Fibroblast of lung (primary cell): ENCODE measurements at regions not wholly inside any gene's neighbourhood (a gene's known extent, or its start where the extent isn't known, plus 50 kb on each side); places are given as distances from the start of the nearest gene placed in this dataset.

Experiments used
- CTCF ChIP-seq, 2 donors: IDR thresholded peaks in 1 of 2; conservative IDR thresholded peaks in 1 of 2; 1 replicate in 1 of 2; 2 replicates in 1 of 2; pipeline ENCODE4 v1.5.1; 2011 to 2012; ENCODE audit warnings: low read length in 2 of 2, control low read depth in 1 of 2, inconsistent platforms in 1 of 2, low read depth in 1 of 2, mild to moderate bottlenecking in 1 of 2
- EZH2 ChIP-seq: IDR thresholded peaks from 2 replicates; pipeline ENCODE4 v1.5.1; 2012; ENCODE audit warnings: low read length, control low read depth, mild to moderate bottlenecking; ENCODE audit errors: missing control alignments

- TF ChIP-seq CTCF (conservative IDR thresholded peaks at IDR 0.05 in 1 of 2, IDR thresholded peaks at IDR 0.05 in 1 of 2; ENCODE audit: low read depth in 1 of 2, low read length in 2 of 2) (no peak), EZH2 (no peak)
Observed at GRCh38 chr1:78745111-78745510, 95.5 kb downstream of the IFI44 start.
